Hepatocyte (in vitro differentiated cells): ENCODE measurements at regions not wholly inside any gene's neighbourhood (a gene's known extent, or its start where the extent isn't known, plus 50 kb on each side); places are given as distances from the start of the nearest gene placed in this dataset.

Source experiments
- DNase-seq: peaks from one replicate; pipeline ENCODE4 v3.0.0-alpha.2; 2016; ENCODE audit warnings: low spot score
- H2AFZ ChIP-seq: fragments of 200-600 bp; sonication (generic); 2 replicates; pipeline ENCODE4 v1.6.0; 2016; ENCODE audit warnings: antibody characterized with exemption, mild to moderate bottlenecking
- H3K27ac ChIP-seq: fragments of 200-600 bp; sonication (generic); 2 replicates; pipeline ENCODE4 v1.5.1; 2016; ENCODE audit warnings: mild to moderate bottlenecking
- H3K27me3 ChIP-seq: fragments of 200-600 bp; sonication (generic); 2 replicates; pipeline ENCODE4 v1.6.1; 2016
- H3K36me3 ChIP-seq: fragments of 200-600 bp; sonication (generic); replicated peaks from 2 replicates; pipeline ENCODE4 v1.5.1; 2016; ENCODE audit warnings: low read depth; ENCODE audit not compliant: insufficient read depth
- H3K4me1 ChIP-seq: fragments of 200-600 bp; sonication (generic); 2 replicates; pipeline ENCODE4 v1.5.1; 2016; ENCODE audit warnings: mild to moderate bottlenecking, moderate library complexity; ENCODE audit not compliant: insufficient read depth
- H3K4me2 ChIP-seq: fragments of 200-600 bp; sonication (generic); 2 replicates; pipeline ENCODE4 v1.6.0; 2016
- H3K4me3 ChIP-seq: fragments of 200-600 bp; sonication (generic); 2 replicates; pipeline ENCODE4 v1.5.1; 2016; ENCODE audit warnings: mild to moderate bottlenecking
- H3K79me2 ChIP-seq: fragments of 200-600 bp; sonication (generic); 2 replicates; pipeline ENCODE4 v1.6.0; 2017; ENCODE audit warnings: mild to moderate bottlenecking
- H3K9me2 ChIP-seq: fragments of 200-600 bp; sonication (generic); replicated peaks from 2 replicates; pipeline ENCODE4 v1.6.0; 2017; ENCODE audit warnings: mild to moderate bottlenecking; ENCODE audit not compliant: insufficient read depth
- H3K9me3 ChIP-seq: fragments of 200-600 bp; sonication (generic); 2 replicates; pipeline ENCODE4 v1.5.1; 2016; ENCODE audit warnings: low read depth, mild to moderate bottlenecking
- H4K20me1 ChIP-seq: fragments of 200-600 bp; sonication (generic); 2 replicates; pipeline ENCODE4 v1.6.0; 2016; ENCODE audit warnings: mild to moderate bottlenecking; ENCODE audit not compliant: insufficient read depth, poor library complexity, severe bottlenecking
- EZH2 ChIP-seq: fragments of 200-600 bp; sonication (generic); IDR thresholded peaks from 2 replicates; pipeline ENCODE4 v1.6.1; 2016; ENCODE audit warnings: antibody characterized with exemption, mild to moderate bottlenecking, borderline replicate concordance
- EZH2phosphoT487 ChIP-seq: fragments of 200-600 bp; sonication (generic); IDR thresholded peaks from one replicate; pipeline ENCODE4 v1.6.1; 2018; ENCODE audit warnings: antibody characterized with exemption, mild to moderate bottlenecking, low read depth, moderate library complexity; ENCODE audit not compliant: unreplicated experiment, severe bottlenecking
- WGBS: methylation state at CpG from one replicate; pipeline ENCODE4 v1.1.6; 2016; ENCODE audit warnings: low lambda C conversion rate; ENCODE audit errors: missing lambda C conversion rate; 5-methylcytosine and 5-hydroxymethylcytosine counted together
- TF ChIP-seq, protein P1 (sequence below): fragments of 200-600 bp; sonication (generic); IDR thresholded peaks from 2 replicates; pipeline ENCODE4 v1.5.1; 2016; ENCODE audit warnings: antibody characterized with exemption, mild to moderate bottlenecking; ENCODE audit not compliant: poor library complexity

DNA sequence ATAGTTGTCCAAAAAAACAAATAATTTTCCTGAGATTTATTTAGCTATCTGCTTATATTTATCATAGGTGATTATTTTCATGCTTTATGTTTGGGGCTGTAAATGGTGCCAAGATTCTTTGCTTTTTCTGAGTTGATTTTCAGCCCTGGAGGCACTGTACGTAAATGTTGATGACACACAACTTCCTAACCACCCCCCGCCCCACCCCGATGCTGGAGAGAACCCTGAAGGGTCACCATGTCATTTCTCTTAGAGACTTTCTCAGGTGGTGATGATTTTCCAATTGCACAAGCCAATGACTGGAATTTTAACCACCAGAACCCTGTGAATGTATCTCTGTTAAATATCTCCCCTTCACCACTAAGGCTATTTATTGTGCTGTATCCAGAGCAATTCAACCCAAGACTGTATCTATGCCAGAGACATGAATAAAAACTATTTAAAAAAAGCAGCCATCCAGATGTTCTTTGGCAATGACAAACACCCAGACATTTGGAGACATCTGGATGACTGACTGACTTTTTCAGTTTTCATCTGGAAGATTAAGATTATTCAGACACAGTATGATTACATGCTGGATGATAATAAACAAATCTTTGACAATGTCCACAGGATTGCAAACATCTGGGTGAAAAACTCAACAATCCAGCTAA, 346.0 kb downstream of the LMX1A start:
- no peaks in the 10 kb centered on the region for H4K20me1 ChIP-seq
- no peak overlapping the region for H2AFZ ChIP-seq
- H3K4me1 ChIP-seq: peaks cover 4% of the 10 kb centered on the region
- DNase-seq: no peak
- no peaks in the 10 kb centered on the region for H3K79me2 ChIP-seq
- 46% methylated on average over 3 of the region's 3 CpGs for WGBS
- TF ChIP-seq, protein P1, sequence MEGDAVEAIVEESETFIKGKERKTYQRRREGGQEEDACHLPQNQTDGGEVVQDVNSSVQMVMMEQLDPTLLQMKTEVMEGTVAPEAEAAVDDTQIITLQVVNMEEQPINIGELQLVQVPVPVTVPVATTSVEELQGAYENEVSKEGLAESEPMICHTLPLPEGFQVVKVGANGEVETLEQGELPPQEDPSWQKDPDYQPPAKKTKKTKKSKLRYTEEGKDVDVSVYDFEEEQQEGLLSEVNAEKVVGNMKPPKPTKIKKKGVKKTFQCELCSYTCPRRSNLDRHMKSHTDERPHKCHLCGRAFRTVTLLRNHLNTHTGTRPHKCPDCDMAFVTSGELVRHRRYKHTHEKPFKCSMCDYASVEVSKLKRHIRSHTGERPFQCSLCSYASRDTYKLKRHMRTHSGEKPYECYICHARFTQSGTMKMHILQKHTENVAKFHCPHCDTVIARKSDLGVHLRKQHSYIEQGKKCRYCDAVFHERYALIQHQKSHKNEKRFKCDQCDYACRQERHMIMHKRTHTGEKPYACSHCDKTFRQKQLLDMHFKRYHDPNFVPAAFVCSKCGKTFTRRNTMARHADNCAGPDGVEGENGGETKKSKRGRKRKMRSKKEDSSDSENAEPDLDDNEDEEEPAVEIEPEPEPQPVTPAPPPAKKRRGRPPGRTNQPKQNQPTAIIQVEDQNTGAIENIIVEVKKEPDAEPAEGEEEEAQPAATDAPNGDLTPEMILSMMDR: no peak
- TF ChIP-seq EZH2 (no peak), EZH2phosphoT487 (no peak)
- H3K9me2 ChIP-seq: no peaks in the 10 kb centered on the region
- no peak overlapping the region for H3K4me2 ChIP-seq
- H3K27me3 ChIP-seq: peaks cover 6% of the 10 kb centered on the region
- H3K4me3 ChIP-seq: no peak overlapping the region
- H3K27ac ChIP-seq: no peak overlapping the region
- no peaks in the 10 kb centered on the region for H3K36me3 ChIP-seq
- H3K9me3 ChIP-seq: no peaks in the 10 kb centered on the region

- 95% methylated on average over 7 of the region's 7 CpGs for WGBS
- H3K79me2 ChIP-seq: no peaks in the 10 kb centered on the region
- no peak for TF ChIP-seq EZH2
- TF ChIP-seq EZH2phosphoT487: no peak
- TF ChIP-seq, protein P1: no peak
Observed at GRCh38 chr1:165006831-165007230, 349.7 kb downstream of the LMX1A start.

DNA sequence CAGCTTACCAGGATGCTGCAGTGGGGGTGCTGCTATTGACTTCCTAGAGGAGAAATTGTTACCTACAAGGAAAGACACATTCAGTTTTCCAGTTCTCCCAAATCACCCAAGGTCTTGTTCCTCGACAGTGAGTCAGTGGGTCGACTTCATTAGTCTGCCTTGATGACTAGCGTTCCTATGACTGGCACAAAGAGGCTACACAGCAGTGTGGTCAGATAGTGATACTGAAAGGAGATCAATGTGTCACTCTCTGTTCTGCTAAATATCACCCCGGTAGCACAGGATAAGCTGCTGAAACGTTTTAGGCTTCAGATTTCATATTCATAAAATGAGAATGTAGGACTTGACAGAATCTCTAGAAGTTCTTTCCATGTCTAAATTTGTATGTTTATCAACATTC, 357.4 kb downstream of the LMX1A start:
- H3K27ac ChIP-seq: no peak overlapping the region
- no peaks in the 10 kb centered on the region for H3K4me1 ChIP-seq
- no peaks in the 10 kb centered on the region for H3K27me3 ChIP-seq
- H3K4me3 ChIP-seq: no peak overlapping the region
- DNase-seq: no peak
- no peak overlapping the region for H3K4me2 ChIP-seq
- no peaks in the 10 kb centered on the region for H3K79me2 ChIP-seq
- H3K9me3 ChIP-seq: no peaks in the 10 kb centered on the region
- no peaks in the 10 kb centered on the region for H3K9me2 ChIP-seq
- TF ChIP-seq EZH2 (no peak), EZH2phosphoT487 (no peak)
- TF ChIP-seq, protein P1: no peak
- 59% methylated on average over 5 of the region's 5 CpGs for WGBS
- H2AFZ ChIP-seq: no peak overlapping the region
- no peaks in the 10 kb centered on the region for H3K36me3 ChIP-seq
- no peaks in the 10 kb centered on the region for H4K20me1 ChIP-seq

More at GRCh38 chr1:165006831-165007230, 349.7 kb downstream of the LMX1A start:
- Histone ChIP-seq H3K27me3 (peaks cover 6% of the 10 kb centered on the region), H3K4me3 (no peak overlapping the region), H3K36me3 (no peaks in the 10 kb centered on the region), H4K20me1 (no peaks in the 10 kb centered on the region), H3K9me3 (no peaks in the 10 kb centered on the region), H2AFZ (no peak overlapping the region), H3K4me2 (no peak overlapping the region), H3K27ac (no peak overlapping the region), H3K9me2 (no peaks in the 10 kb centered on the region), H3K4me1 (peaks cover 3% of the 10 kb centered on the region)
- no peak for DNase-seq
